ENCODE measurements at regions not wholly inside any gene's neighbourhood (a gene's known extent, or its start where the extent isn't known, plus 50 kb on each side); places are given as distances from the start of the nearest gene placed in this dataset.
A peak's percentile ranks its signal among the peaks of the same experiment; 100 is the strongest.

GRCh38 chr7:85750454-85750949 lies 563.6 kb upstream of the SEMA3D start:
- TF ChIP-seq CTCF (IDR thresholded peaks at IDR 0.05) = peak in 5 of 6 experiments; percentile 14 to 36 (median 23)
- no peak for TF ChIP-seq POLR2A (IDR thresholded peaks at IDR 0.05)

All from esophagus squamous epithelium (tissue), 4 donors.